K562 (cell line): ENCODE measurements at regions not wholly inside any gene's neighbourhood (a gene's known extent, or its start where the extent isn't known, plus 50 kb on each side); places are given as distances from the start of the nearest gene placed in this dataset.

ENCODE experiments used
- HDAC1 ChIP-seq, 2 experiments: fragments of 450-650 bp; IDR thresholded peaks; 2 replicates each; pipeline ENCODE4 v1.6.1; 2016 to 2017; ENCODE audit warnings: inconsistent platforms in 1 of 2, mild to moderate bottlenecking in 1 of 2, moderate library complexity in 1 of 2
- HNRNPL ChIP-seq: fragments of 200-400 bp; formaldehyde crosslinking; IDR thresholded peaks from 2 replicates; pipeline ENCODE4 v1.6.1; 2017; ENCODE audit warnings: low read depth, mild to moderate bottlenecking, low read length
- PHF8 ChIP-seq: fragments of 200-600 bp; sonication (generic); IDR thresholded peaks from 2 replicates; pipeline ENCODE4 v1.6.1; 2012; ENCODE audit warnings: mixed run types, mild to moderate bottlenecking, inconsistent platforms, low read length, moderate library complexity, borderline replicate concordance
- POLR2A ChIP-seq: fragments of 450-650 bp; conservative IDR thresholded peaks from 2 replicates; pipeline ENCODE4 v1.6.1; 2016
- RBM14 ChIP-seq: fragments of 200-400 bp; formaldehyde crosslinking; IDR thresholded peaks from 2 replicates; pipeline ENCODE4 v1.6.1; 2018; ENCODE audit warnings: low read depth, mild to moderate bottlenecking, low read length, moderate library complexity, borderline replicate concordance; ENCODE audit not compliant: insufficient read depth
- RNF2 ChIP-seq: sonication (generic); IDR thresholded peaks from 2 replicates; pipeline ENCODE4 v1.6.1; 2016
- SETDB1 ChIP-seq: IDR thresholded peaks from one replicate; pipeline ENCODE4 v1.6.1; 2012; ENCODE audit warnings: low read length, control low read depth, inconsistent platforms
- SPI1 ChIP-seq: IDR thresholded peaks from 2 replicates; pipeline ENCODE4 v1.6.1; 2011; ENCODE audit warnings: low read depth, low read length, control low read depth, borderline replicate concordance
- TAF1 ChIP-seq: IDR thresholded peaks from 2 replicates; pipeline ENCODE4 v1.6.1; 2011; ENCODE audit warnings: mild to moderate bottlenecking, low read length, moderate library complexity; ENCODE audit not compliant: insufficient read depth, control insufficient read depth, severe bottlenecking; ENCODE audit errors: extremely low read depth
- YY1 ChIP-seq, 3 experiments: IDR thresholded peaks; 2 replicates each; pipeline ENCODE4 v1.6.1; 2011; ENCODE audit warnings: low read length in 2 of 3, mild to moderate bottlenecking in 2 of 3, moderate library complexity in 2 of 3, borderline replicate concordance in 1 of 3, control low read depth in 1 of 3, low read depth in 1 of 3; ENCODE audit not compliant: insufficient read depth in 3 of 3, insufficient replicate concordance in 2 of 3, control insufficient read depth in 1 of 3, insufficient read length in 1 of 3; ENCODE audit errors: extremely low read depth in 1 of 3

GRCh38 chr5:4228708-4229107, 633.1 kb downstream of the IRX1 start:
- TF ChIP-seq HDAC1 (IDR thresholded peaks at IDR 0.05) (no peak), SETDB1 (no peak), POLR2A (no peak), SPI1 (no peak), RBM14 (no peak), HNRNPL (no peak), PHF8 (no peak), TAF1 (no peak), RNF2 (no peak), YY1 (IDR thresholded peaks at IDR 0.05; ENCODE audit: borderline replicate concordance in 1 of 3, control insufficient read depth in 1 of 3, extremely low read depth in 1 of 3, insufficient read depth in 3 of 3, insufficient read length in 1 of 3, insufficient replicate concordance in 2 of 3, low read depth in 1 of 3, low read length in 2 of 3) (no peak)
